ENCODE measurements at regions not wholly inside any gene's neighbourhood (a gene's known extent, or its start where the extent isn't known, plus 50 kb on each side); places are given as distances from the start of the nearest gene placed in this dataset.

DNA sequence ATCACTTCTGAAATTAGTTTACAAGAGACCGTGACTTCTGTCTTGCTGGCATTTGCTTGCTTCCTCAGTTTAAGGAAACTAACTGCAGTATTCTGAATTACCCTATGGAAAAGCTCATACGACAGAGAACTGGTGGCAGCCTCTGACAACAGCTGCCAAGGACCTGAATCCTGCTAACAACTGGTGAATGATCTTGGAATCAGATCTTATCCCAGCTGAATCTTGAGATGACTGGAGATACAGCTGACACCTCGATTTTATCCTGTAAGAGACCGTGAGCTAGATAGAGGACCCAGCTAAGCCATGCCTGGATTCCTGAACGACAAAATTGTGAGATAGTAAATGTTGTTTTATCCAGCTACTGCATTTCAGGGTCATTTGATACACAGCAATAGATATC is 202.3 kb downstream of the OGFRL1 start:
- Histone ChIP-seq H2BK20ac (ENCODE audit: low read depth, low read length, poor library complexity, severe bottlenecking) (no peak overlapping the region), H2AK5ac (ENCODE audit: insufficient read length, low read length) (no peak overlapping the region), H3K4me1 (ENCODE audit: insufficient read depth, low read length) (peaks cover 4% of the 10 kb centered on the region; the same call in 1 of the 2 replicates), H3K14ac (ENCODE audit: insufficient read depth, low read length) (no peak overlapping the region), H3K4me2 (ENCODE audit: insufficient read depth, insufficient read length, low read length) (no peak overlapping the region), H3K4ac (ENCODE audit: low read depth, low read length) (no peak overlapping the region), H4K8ac (replicated peaks; ENCODE audit: insufficient read length, low read depth, low read length) (no peak overlapping the region), H3K23me2 (ENCODE audit: insufficient read length, low read depth, low read length, poor library complexity, severe bottlenecking) (no peaks in the 10 kb centered on the region), H3K23ac (ENCODE audit: insufficient read length, low read depth, low read length) (no peak overlapping the region), H2AFZ (ENCODE audit: low read length) (no peak overlapping the region), H3K27me3 (ENCODE audit: insufficient read depth, low read length) (no peaks in the 10 kb centered on the region), H3K79me1 (ENCODE audit: insufficient read depth, low read depth, low read length, poor library complexity, severe bottlenecking) (no peaks in the 10 kb centered on the region), H3K27ac (ENCODE audit: insufficient read length, low read depth, low read length) (no peak overlapping the region), H2BK15ac (ENCODE audit: low read depth, low read length) (no peak overlapping the region), H3T11ph (ENCODE audit: low read length) (no peak overlapping the region), H3K9me3 (ENCODE audit: control insufficient read depth, low read depth, low read length) (no peaks in the 10 kb centered on the region), H4K91ac (ENCODE audit: insufficient read length, low read depth, low read length) (no peak overlapping the region), H4K20me1 (ENCODE audit: control insufficient read depth, insufficient read depth, insufficient read length) (no peaks in the 10 kb centered on the region), H3K56ac (ENCODE audit: insufficient read length, low read depth, low read length) (no peak overlapping the region), H3K79me2 (ENCODE audit: insufficient read depth, low read length) (no peaks in the 10 kb centered on the region), H4K5ac (ENCODE audit: insufficient read length, low read depth, low read length) (no peak overlapping the region), H3K9ac (ENCODE audit: extremely low read depth, insufficient read length, low read length) (no peak overlapping the region), H2BK5ac (ENCODE audit: insufficient read length, low read length) (no peak overlapping the region), H2BK12ac (ENCODE audit: insufficient read length, low read depth, low read length) (no peak overlapping the region), H3K18ac (ENCODE audit: insufficient read length, low read depth, low read length) (no peak overlapping the region), H2BK120ac (ENCODE audit: low read depth, low read length, poor library complexity, severe bottlenecking) (no peak overlapping the region)
- no peaks in the 10 kb centered on the region for H3K36me3 Mint-ChIP-seq (ENCODE audit: insufficient read depth in 1 of 3, low read depth in 3 of 3)
- no peak overlapping the region for H3K4me3 Mint-ChIP-seq
- DNase-seq, result no peak
- no CpG with 5 or more reads among the region's 5 CpGs for WGBS (ENCODE audit: extremely low coverage, insufficient read length, low lambda C conversion rate)
- TF ChIP-seq, protein P1, sequence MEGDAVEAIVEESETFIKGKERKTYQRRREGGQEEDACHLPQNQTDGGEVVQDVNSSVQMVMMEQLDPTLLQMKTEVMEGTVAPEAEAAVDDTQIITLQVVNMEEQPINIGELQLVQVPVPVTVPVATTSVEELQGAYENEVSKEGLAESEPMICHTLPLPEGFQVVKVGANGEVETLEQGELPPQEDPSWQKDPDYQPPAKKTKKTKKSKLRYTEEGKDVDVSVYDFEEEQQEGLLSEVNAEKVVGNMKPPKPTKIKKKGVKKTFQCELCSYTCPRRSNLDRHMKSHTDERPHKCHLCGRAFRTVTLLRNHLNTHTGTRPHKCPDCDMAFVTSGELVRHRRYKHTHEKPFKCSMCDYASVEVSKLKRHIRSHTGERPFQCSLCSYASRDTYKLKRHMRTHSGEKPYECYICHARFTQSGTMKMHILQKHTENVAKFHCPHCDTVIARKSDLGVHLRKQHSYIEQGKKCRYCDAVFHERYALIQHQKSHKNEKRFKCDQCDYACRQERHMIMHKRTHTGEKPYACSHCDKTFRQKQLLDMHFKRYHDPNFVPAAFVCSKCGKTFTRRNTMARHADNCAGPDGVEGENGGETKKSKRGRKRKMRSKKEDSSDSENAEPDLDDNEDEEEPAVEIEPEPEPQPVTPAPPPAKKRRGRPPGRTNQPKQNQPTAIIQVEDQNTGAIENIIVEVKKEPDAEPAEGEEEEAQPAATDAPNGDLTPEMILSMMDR (conservative IDR thresholded peaks at IDR 0.05), result no peak
- no peaks in the 10 kb centered on the region for H3K27me3 Mint-ChIP-seq (ENCODE audit: low read depth)
- H3K27ac Mint-ChIP-seq, result no peak overlapping the region
- H3K4me1 Mint-ChIP-seq, result peaks cover 7% of the 10 kb centered on the region in 2 experiments
- H3K9me3 Mint-ChIP-seq, result no peaks in the 10 kb centered on the region
